SK-N-SH (cell line): ENCODE measurements at regions not wholly inside any gene's neighbourhood (a gene's known extent, or its start where the extent isn't known, plus 50 kb on each side); places are given as distances from the start of the nearest gene placed in this dataset.
A peak's percentile ranks its signal among the peaks of the same experiment; 100 is the strongest.

Experiments used
- CTCF ChIA-PET: fragments of 300-600, 350-600 bp; formaldehyde crosslinking; extraction: SDS; loops from one replicate; lab custom pipeline; 2021; lab: Yijun Ruan, JAX
- POLR2A ChIA-PET: fragments of 350-600 bp; sonication (Branson Sonifier 250); formaldehyde crosslinking; extraction: SDS; loops from one replicate; lab custom pipeline; 2020; ENCODE audit warnings: antibody characterized with exemption, inconsistent platforms; lab: Yijun Ruan, JAX
- DNase-seq: peaks from one replicate; pipeline ENCODE4 v3.0.0; 2012
- H2AFZ ChIP-seq: fragments of 200-600 bp; sonication (generic); 2 replicates; pipeline ENCODE4 v1.8.1; 2016; ENCODE audit warnings: antibody characterized with exemption, mild to moderate bottlenecking, low read depth
- H3F3A ChIP-seq: fragments of 200-600 bp; sonication (generic); replicated peaks from 2 replicates; pipeline ENCODE3; 2016; ENCODE audit warnings: antibody characterized with exemption, mild to moderate bottlenecking; ENCODE audit not compliant: insufficient read depth
- H3K27ac ChIP-seq, 2 experiments: fragments of 200-500 bp in 1 of 2; fragments of 200-600 bp in 1 of 2; sonication (Bioruptor generic) in 1 of 2; sonication (generic), shearing (Covaris generic) in 1 of 2; 2 replicates each; pipeline versions ENCODE4 v1.5.1 to v1.6.1; 2014 to 2016; ENCODE audit warnings: low read depth in 2 of 2, inconsistent platforms in 1 of 2, low read length in 1 of 2, mild to moderate bottlenecking in 1 of 2, mixed read lengths in 1 of 2
- H3K27me3 ChIP-seq: fragments of 200-600 bp; sonication (generic), shearing (Covaris generic); 2 replicates; pipeline ENCODE4 v1.6.1; 2016; ENCODE audit warnings: mixed run types; ENCODE audit not compliant: insufficient read depth
- H3K36me3 ChIP-seq, 2 experiments: fragments of 200-500 bp in 1 of 2; fragments of 200-600 bp in 1 of 2; sonication (Bioruptor generic) in 1 of 2; sonication (generic) in 1 of 2; replicated peaks in 1 of 2; 2 replicates each; pipeline versions ENCODE3 to v1.5.1; 2014 to 2016; ENCODE audit warnings: low read length in 1 of 2, mild to moderate bottlenecking in 1 of 2; ENCODE audit not compliant: insufficient read depth in 2 of 2, control insufficient read depth in 1 of 2
- H3K4me1 ChIP-seq, 2 experiments: fragments of 200-500 bp in 1 of 2; fragments of 200-600 bp in 1 of 2; sonication (Bioruptor generic) in 1 of 2; sonication (generic), shearing (Covaris generic) in 1 of 2; 2 replicates each; pipeline versions ENCODE4 v1.5.1 to v1.6.1; 2014 to 2016; ENCODE audit warnings: low read depth in 1 of 2, low read length in 1 of 2, mixed run types in 1 of 2; ENCODE audit not compliant: insufficient read depth in 2 of 2, control insufficient read depth in 1 of 2
- H3K4me2 ChIP-seq: fragments of 200-600 bp; sonication (generic), shearing (Covaris generic); 2 replicates; pipeline ENCODE4 v1.6.1; 2017; ENCODE audit warnings: mixed run types
- H3K4me3 ChIP-seq, 2 experiments: fragments of 200-500 bp in 1 of 2; fragments of 200-600 bp in 1 of 2; sonication (Bioruptor generic) in 1 of 2; sonication (generic), shearing (Covaris generic) in 1 of 2; 2 replicates each; pipeline versions ENCODE4 v1.5.1 to v1.8.1; 2014 to 2016; ENCODE audit warnings: low read depth in 2 of 2, inconsistent platforms in 1 of 2, low read length in 1 of 2, mild to moderate bottlenecking in 1 of 2, mixed read lengths in 1 of 2, moderate library complexity in 1 of 2
- H3K79me2 ChIP-seq: fragments of 200-600 bp; sonication (generic); 2 replicates; pipeline ENCODE4 v1.8.1; 2017; ENCODE audit warnings: mild to moderate bottlenecking; ENCODE audit not compliant: insufficient read depth
- H3K9ac ChIP-seq: fragments of 200-600 bp; sonication (generic); 2 replicates; pipeline ENCODE4 v1.6.1; 2017; ENCODE audit warnings: mixed run types
- H3K9me2 ChIP-seq: fragments of 200-600 bp; sonication (generic); 2 replicates; pipeline ENCODE4 v1.6.1; 2017; ENCODE audit warnings: mixed run types
- H3K9me3 ChIP-seq: fragments of 200-600 bp; sonication (generic); 2 replicates; pipeline ENCODE4 v1.6.1; 2017; ENCODE audit warnings: mixed run types, mild to moderate bottlenecking, moderate library complexity
- H4K20me1 ChIP-seq: fragments of 200-600 bp; sonication (generic); 2 replicates; pipeline ENCODE4 v1.6.1; 2017; ENCODE audit warnings: mild to moderate bottlenecking, mixed run types; ENCODE audit not compliant: insufficient read depth
- EP300 ChIP-seq, 2 experiments: IDR thresholded peaks; 2 replicates each; pipeline versions ENCODE4 v1.4.0 to v1.6.1; 2012; ENCODE audit warnings: borderline replicate concordance in 1 of 2, low read depth in 1 of 2, low read length in 1 of 2
- EZH2phosphoT487 ChIP-seq: fragments of 200-600 bp; sonication (generic); IDR thresholded peaks from 2 replicates; pipeline ENCODE4 v1.6.1; 2017; ENCODE audit warnings: low read depth, mixed run types, mild to moderate bottlenecking, antibody characterized with exemption, moderate library complexity, borderline replicate concordance
- FOSL2 ChIP-seq: IDR thresholded peaks from 2 replicates; pipeline ENCODE4 v1.4.0; 2012; ENCODE audit warnings: low read depth, mild to moderate bottlenecking, moderate library complexity, borderline replicate concordance
- FOXJ3 ChIP-seq: sonication (generic); formaldehyde crosslinking; IDR thresholded peaks from 2 replicates; pipeline ENCODE4 v1.5.1; 2020; ENCODE audit warnings: mild to moderate bottlenecking, missing genetic modification reagents
- GABPA ChIP-seq: IDR thresholded peaks from 2 replicates; pipeline ENCODE4 v1.4.0; 2012; ENCODE audit warnings: low read depth, mild to moderate bottlenecking
- IRF3 ChIP-seq: fragments of 150-350 bp; IDR thresholded peaks from 2 replicates; pipeline ENCODE4 v1.6.1; 2016; ENCODE audit warnings: mild to moderate bottlenecking, low read depth, low read length
- JUND ChIP-seq: IDR thresholded peaks from 2 replicates; pipeline ENCODE4 v1.4.0; 2012
- MAX ChIP-seq: IDR thresholded peaks from 2 replicates; pipeline ENCODE4 v1.4.0; 2012; ENCODE audit warnings: low read depth
- MEF2A ChIP-seq: IDR thresholded peaks from 2 replicates; pipeline ENCODE4 v1.4.0; 2012; ENCODE audit warnings: low read depth, borderline replicate concordance
- MXI1 ChIP-seq: IDR thresholded peaks from 2 replicates; pipeline ENCODE4 v1.6.1; 2012; ENCODE audit warnings: mild to moderate bottlenecking, low read depth, low read length, improper control_type of control experiment
- NFIC ChIP-seq: IDR thresholded peaks from 2 replicates; pipeline ENCODE4 v1.4.0; 2012; ENCODE audit warnings: borderline replicate concordance
- NRF1 ChIP-seq: IDR thresholded peaks from 2 replicates; pipeline ENCODE4 v1.6.1; 2012; ENCODE audit warnings: low read depth, mild to moderate bottlenecking, low read length
- RAD21 ChIP-seq: IDR thresholded peaks from 2 replicates; pipeline ENCODE4 v1.6.1; 2012; ENCODE audit warnings: mild to moderate bottlenecking, low read length
- RCOR1 ChIP-seq: fragments of 150-350 bp; IDR thresholded peaks from 2 replicates; pipeline ENCODE4 v1.6.1; 2017; ENCODE audit warnings: antibody characterized with exemption, low read length
- SMC3 ChIP-seq: IDR thresholded peaks from 2 replicates; pipeline ENCODE4 v1.6.1; 2012; ENCODE audit warnings: low read depth, low read length, improper control_type of control experiment
- TCF12 ChIP-seq: IDR thresholded peaks from 2 replicates; pipeline ENCODE4 v1.4.0; 2012
- TEAD4 ChIP-seq: IDR thresholded peaks from 2 replicates; pipeline ENCODE4 v1.4.0; 2012; ENCODE audit warnings: mild to moderate bottlenecking, borderline replicate concordance; ENCODE audit not compliant: insufficient read depth
- USF1 ChIP-seq: IDR thresholded peaks from 2 replicates; pipeline ENCODE4 v1.4.0; 2012; ENCODE audit warnings: low read depth, borderline replicate concordance
- WGBS: methylation state at CpG from one replicate; pipeline ENCODE4 v1.1.6; 2017; ENCODE audit warnings: low lambda C conversion rate; 5-methylcytosine and 5-hydroxymethylcytosine counted together
- TF ChIP-seq, protein P1 (sequence below): IDR thresholded peaks from 2 replicates; pipeline ENCODE4; 2012

DNA sequence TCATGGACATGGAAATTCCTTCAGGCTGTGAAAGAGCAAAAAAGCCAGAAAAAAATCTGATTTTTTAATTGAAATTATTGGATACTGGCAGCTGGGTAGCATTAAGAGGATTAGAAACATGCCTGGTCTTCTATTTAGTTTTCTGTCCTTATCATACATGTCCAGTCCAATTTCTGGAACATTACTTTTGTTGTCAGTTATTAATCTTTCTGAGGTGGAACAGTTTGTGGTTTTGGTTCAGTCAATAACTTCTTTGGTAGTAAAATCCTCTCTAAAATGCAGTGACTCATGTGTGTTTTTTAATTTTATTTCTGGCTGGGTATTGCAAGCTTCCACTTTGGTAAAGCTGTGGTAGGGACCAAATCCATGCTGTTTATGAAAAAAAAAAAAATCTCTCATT, 687.0 kb upstream of the ADGRL2 start (continued):
- TF ChIP-seq, protein P1, sequence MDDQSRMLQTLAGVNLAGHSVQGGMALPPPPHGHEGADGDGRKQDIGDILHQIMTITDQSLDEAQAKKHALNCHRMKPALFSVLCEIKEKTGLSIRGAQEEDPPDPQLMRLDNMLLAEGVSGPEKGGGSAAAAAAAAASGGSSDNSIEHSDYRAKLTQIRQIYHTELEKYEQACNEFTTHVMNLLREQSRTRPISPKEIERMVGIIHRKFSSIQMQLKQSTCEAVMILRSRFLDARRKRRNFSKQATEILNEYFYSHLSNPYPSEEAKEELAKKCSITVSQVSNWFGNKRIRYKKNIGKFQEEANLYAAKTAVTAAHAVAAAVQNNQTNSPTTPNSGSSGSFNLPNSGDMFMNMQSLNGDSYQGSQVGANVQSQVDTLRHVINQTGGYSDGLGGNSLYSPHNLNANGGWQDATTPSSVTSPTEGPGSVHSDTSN = peak; percentile 95
- TF ChIP-seq TCF12 (peak; percentile 96), MXI1 (no peak)

GRCh38 chr1:81111818-81112217, 688.9 kb upstream of the ADGRL2 start:
- Histone ChIP-seq H3K9me3 (no peaks in the 10 kb centered on the region), H3K4me3 (no peak overlapping the region), H3K27ac (peak overlapping the region in 1 of 2 experiments; percentile 48; a peak in 3 of 4 replicates), H3K27me3 (no peaks in the 10 kb centered on the region), H3K4me1 (peaks cover 0 to 14% of the 10 kb centered on the region in 2 experiments; a peak in 3 of 4 replicates), H3K79me2 (no peaks in the 10 kb centered on the region), H3F3A (peaks cover 24% of the 10 kb centered on the region), H2AFZ (no peak overlapping the region), H3K9me2 (no peaks in the 10 kb centered on the region), H3K36me3 (no peaks in the 10 kb centered on the region), H3K9ac (no peak overlapping the region), H4K20me1 (no peaks in the 10 kb centered on the region), H3K4me2 (no peak overlapping the region)
- 55% methylated on average over 2 of the region's 2 CpGs for WGBS
- TF ChIP-seq NFIC = peak; percentile 40; the same call in 1 of the 2 replicates
- no peak for TF ChIP-seq EZH2phosphoT487
- no peak for TF ChIP-seq RCOR1
- TF ChIP-seq JUND = peak; percentile 85
- no peak for TF ChIP-seq NRF1
- TF ChIP-seq TEAD4 = no peak
- no peak for TF ChIP-seq FOXJ3 (CRISPR knock-in tag)
- no peak for TF ChIP-seq IRF3
- no peak for TF ChIP-seq USF1
- no peak for TF ChIP-seq SMC3
- TF ChIP-seq, protein P1 = peak; percentile 87
- TF ChIP-seq MAX = no peak
- peak; percentile 27; the same call in 1 of the 2 replicates for TF ChIP-seq MEF2A
- TF ChIP-seq TCF12 = peak; percentile 72; the same call in 1 of the 2 replicates
- TF ChIP-seq EP300 (IDR thresholded peaks at IDR 0.05; ENCODE audit: borderline replicate concordance in 1 of 2, low read depth in 1 of 2, low read length in 1 of 2) = peak in 1 of 2 experiments; percentile 64; a peak in 1 of 4 replicates
- TF ChIP-seq FOSL2 = peak; percentile 79
- TF ChIP-seq GABPA = no peak
- TF ChIP-seq RAD21 = no peak
- ChIA-PET POLR2A (no interaction called here), CTCF (no interaction called here)
- DNase-seq = no peak
